GM11168 (cell line): ENCODE measurements at regions not wholly inside any gene's neighbourhood (a gene's known extent, or its start where the extent isn't known, plus 50 kb on each side); places are given as distances from the start of the nearest gene placed in this dataset.
"Not testable (repeated sequence)": the region's sequence is repeated elsewhere in the genome, so short reads cannot be mapped to it uniquely, and the experiment has no call there.

Experiments
- in situ Hi-C: fragments of 300-500 bp; cut with MboI; formaldehyde crosslinking; loops from one replicate; pipeline ENCODE4 v1.12.0; 2022; ENCODE audit warnings: low sequenced_read_pairs; ENCODE audit not compliant: unreplicated experiment

- in situ Hi-C loops: loop anchor here (25.0 kb wide), 2 partner anchors 426 to 601 kb away; partner anchors contain the start of gene GSG1L
These were observed 86.7 kb downstream of the KATNIP start for GRCh38 chr16:27636453-27637240.

- in situ Hi-C loops: loop anchor here (25.0 kb wide), 2 partner anchors 423 to 598 kb away; partner anchors contain the start of gene GSG1L
These were observed 89.1 kb downstream of the KATNIP start for GRCh38 chr16:27638833-27639560.

GRCh38 chr16:27639561-27640276 is 89.8 kb downstream of the KATNIP start:
- in situ Hi-C loops: loop anchor here (25.0 kb wide), 2 partner anchors 423 to 598 kb away; partner anchors contain the start of gene GSG1L

GRCh38 chr16:27640277-27640600 is 90.3 kb downstream of the KATNIP start:
- in situ Hi-C loops: loop anchor here (25.0 kb wide), 2 partner anchors 422 to 597 kb away; partner anchors contain the start of gene GSG1L

- in situ Hi-C loops: loop anchor here (25.0 kb wide), 2 partner anchors 421 to 596 kb away; partner anchors contain the start of gene GSG1L
These were observed 91.3 kb downstream of the KATNIP start for GRCh38 chr16:27641260-27641659.

- in situ Hi-C loops: loop anchor here (25.0 kb wide), 2 partner anchors 420 to 595 kb away; partner anchors contain the start of gene GSG1L
These were observed 91.9 kb downstream of the KATNIP start for GRCh38 chr16:27641734-27642415.

GRCh38 chr16:27642756-27643155 is 92.8 kb downstream of the KATNIP start:
- in situ Hi-C loops: loop anchor here (25.0 kb wide), 2 partner anchors 420 to 595 kb away; partner anchors contain the start of gene GSG1L

- in situ Hi-C loops: loop anchor here (25.0 kb wide), 2 partner anchors 418 to 593 kb away; partner anchors contain the start of gene GSG1L
These were observed 94.2 kb downstream of the KATNIP start for GRCh38 chr16:27644165-27644564.

- in situ Hi-C loops: loop anchor here (25.0 kb wide), 2 partner anchors 417 to 592 kb away; partner anchors contain the start of gene GSG1L
These were observed 95.5 kb downstream of the KATNIP start for GRCh38 chr16:27645396-27645795.

GRCh38 chr16:27646806-27647205 is 96.9 kb downstream of the KATNIP start:
- in situ Hi-C loops: loop anchor here (25.0 kb wide), 2 partner anchors 415 to 590 kb away; partner anchors contain the start of gene GSG1L

- in situ Hi-C loops: loop anchor here (25.0 kb wide), 2 partner anchors 413 to 588 kb away; partner anchors contain the start of gene GSG1L
These were observed 99.1 kb downstream of the KATNIP start for GRCh38 chr16:27649021-27649420.

- in situ Hi-C loops: no loop called here
These were observed 100.2 kb downstream of the KATNIP start for GRCh38 chr16:27650073-27650701.

GRCh38 chr16:27651301-27651700 is 101.4 kb downstream of the KATNIP start:
- in situ Hi-C loops: no loop called here

GRCh38 chr16:27657811-27658210 is 107.9 kb downstream of the KATNIP start:
- in situ Hi-C loops: no loop called here

GRCh38 chr16:27660507-27660906 is 110.6 kb downstream of the KATNIP start:
- in situ Hi-C loops: no loop called here

- in situ Hi-C loops: not testable (repeated sequence)
These were observed 113.3 kb downstream of the KATNIP start for GRCh38 chr16:27663235-27663634.

- in situ Hi-C loops: no loop called here
These were observed 115.9 kb downstream of the KATNIP start for GRCh38 chr16:27665881-27666280.

- in situ Hi-C loops: no loop called here
These were observed 120.3 kb downstream of the KATNIP start for GRCh38 chr16:27670071-27670810.
